ENCODE measurements at regions not wholly inside any gene's neighbourhood (a gene's known extent, or its start where the extent isn't known, plus 50 kb on each side); places are given as distances from the start of the nearest gene placed in this dataset.

GRCh38 chr15:25597571-25597970 is 158.7 kb upstream of the UBE3A start:
- POLR2A ChIA-PET (ENCODE audit: low non-redundant PET), result no interaction called here
- H3K27ac ChIP-seq, result no peak overlapping the region
- no peak for TF ChIP-seq CTCF (conservative IDR thresholded peaks at IDR 0.05; ENCODE audit: low read depth)
- no peak for DNase-seq (ENCODE audit: low spot score)
- CTCF ChIA-PET, result no interaction called here

- TF ChIP-seq CTCF (conservative IDR thresholded peaks at IDR 0.05; ENCODE audit: low read depth), result no peak
- H3K27ac ChIP-seq, result no peak overlapping the region
- POLR2A ChIA-PET (ENCODE audit: low non-redundant PET), result no interaction called here
- DNase-seq (ENCODE audit: low spot score), result no peak
- CTCF ChIA-PET, result interaction anchor here (0.7 kb wide), 1 partner anchor 491 kb away, joined by 5 read pairs; no protein-coding TSS in a partner anchor
Measured at GRCh38 chr15:25596644-25597562, 158.1 kb upstream of the UBE3A start.

- no peak overlapping the region for H3K27ac ChIP-seq
- POLR2A ChIA-PET (ENCODE audit: low non-redundant PET), result no interaction called here
- no peak for TF ChIP-seq CTCF (conservative IDR thresholded peaks at IDR 0.05; ENCODE audit: low read depth)
- CTCF ChIA-PET, result no interaction called here
- no peak for DNase-seq (ENCODE audit: low spot score)
Measured at GRCh38 chr15:25587616-25588340, 149.0 kb upstream of the UBE3A start.

- ChIA-PET POLR2A (ENCODE audit: low non-redundant PET) (no interaction called here), CTCF (interaction anchor here (0.6 to 0.7 kb wide), 2 partner anchors 135 to 356 kb away, joined by 3 read pairs; no protein-coding TSS in a partner anchor)
- DNase-seq (ENCODE audit: low spot score), result no peak
- no peak for TF ChIP-seq CTCF (conservative IDR thresholded peaks at IDR 0.05; ENCODE audit: low read depth)
- no peak overlapping the region for H3K27ac ChIP-seq
Measured at GRCh38 chr15:25582886-25583285, 144.1 kb upstream of the UBE3A start.

- CTCF ChIA-PET, result no interaction called here
- no peak for DNase-seq (ENCODE audit: low spot score)
- no peak overlapping the region for H3K27ac ChIP-seq
- POLR2A ChIA-PET (ENCODE audit: low non-redundant PET), result no interaction called here
- TF ChIP-seq CTCF (conservative IDR thresholded peaks at IDR 0.05; ENCODE audit: low read depth), result no peak
Measured at GRCh38 chr15:25579127-25579526, 140.3 kb upstream of the UBE3A start.

- ChIA-PET CTCF (no interaction called here), POLR2A (ENCODE audit: low non-redundant PET) (no interaction called here)
- DNase-seq (ENCODE audit: low spot score), result no peak
- no peak for TF ChIP-seq CTCF (conservative IDR thresholded peaks at IDR 0.05; ENCODE audit: low read depth)
- no peak overlapping the region for H3K27ac ChIP-seq
Measured at GRCh38 chr15:25572191-25572590, 133.4 kb upstream of the UBE3A start.

Data from RWPE1 (cell line).